GM21528 (cell line): ENCODE measurements at regions not wholly inside any gene's neighbourhood (a gene's known extent, or its start where the extent isn't known, plus 50 kb on each side); places are given as distances from the start of the nearest gene placed in this dataset.
"Not testable (repeated sequence)": the region's sequence is repeated elsewhere in the genome, so short reads cannot be mapped to it uniquely, and the experiment has no call there.

Experiments used
- ATAC-seq: cut with Tn5 transposase; IDR thresholded peaks from one replicate; pipeline ENCODE4 v1.9.1; 2021; ENCODE audit warnings: mild to moderate bottlenecking, moderate library complexity; ENCODE audit not compliant: unreplicated experiment, low FRiP score

DNA sequence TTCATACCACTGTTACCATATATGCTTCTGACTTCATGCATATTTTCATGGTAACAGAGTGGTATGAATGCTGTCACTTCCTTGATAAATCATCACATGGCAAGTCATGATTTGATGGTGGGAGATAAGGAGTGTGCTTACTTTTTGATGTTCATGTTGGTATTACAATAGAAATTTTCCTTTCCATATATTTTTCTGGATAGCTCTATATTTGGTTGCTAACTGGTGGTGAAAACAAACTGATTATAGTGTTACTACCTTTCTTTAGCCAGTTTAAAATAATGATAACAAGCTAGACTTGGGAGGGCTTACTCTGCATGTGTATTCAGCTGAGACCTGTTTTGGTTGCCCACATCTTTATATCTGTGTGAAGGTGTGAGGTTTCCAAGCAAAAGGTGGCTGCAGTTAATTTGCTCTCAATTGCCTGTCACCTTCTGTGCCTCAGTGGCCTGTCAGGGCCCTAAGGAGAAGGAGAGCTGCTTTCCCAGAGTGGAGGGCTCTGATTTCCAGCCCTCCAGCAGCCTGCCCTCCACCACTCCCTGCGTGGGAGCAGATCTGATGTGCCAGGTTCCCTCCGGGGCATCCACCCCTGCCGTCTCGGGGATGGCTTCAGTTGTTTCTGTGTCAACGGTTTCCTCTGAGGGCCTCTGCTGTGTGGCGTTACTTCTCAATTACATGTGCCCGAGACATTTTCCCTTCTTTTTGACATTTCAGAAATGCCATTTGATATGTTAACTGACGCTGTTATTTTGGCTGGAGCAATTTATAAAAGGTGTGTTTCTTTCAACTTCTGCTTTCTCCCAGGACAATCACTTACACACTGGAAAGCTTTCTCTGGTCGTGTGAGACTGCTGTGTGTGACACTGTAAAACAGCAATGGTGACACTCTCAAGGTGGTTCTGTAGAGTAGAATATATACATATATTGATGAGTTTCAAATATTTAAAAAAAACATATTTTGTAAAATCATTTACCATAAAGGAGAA lies 107.7 kb upstream of the KLF6 start:
- ATAC-seq, result no peak

- no peak for ATAC-seq
Observed at GRCh38 chr10:3891396-3891795, 106.4 kb upstream of the KLF6 start.

- no peak for ATAC-seq
Observed at GRCh38 chr10:3890602-3891352, 105.8 kb upstream of the KLF6 start.

DNA sequence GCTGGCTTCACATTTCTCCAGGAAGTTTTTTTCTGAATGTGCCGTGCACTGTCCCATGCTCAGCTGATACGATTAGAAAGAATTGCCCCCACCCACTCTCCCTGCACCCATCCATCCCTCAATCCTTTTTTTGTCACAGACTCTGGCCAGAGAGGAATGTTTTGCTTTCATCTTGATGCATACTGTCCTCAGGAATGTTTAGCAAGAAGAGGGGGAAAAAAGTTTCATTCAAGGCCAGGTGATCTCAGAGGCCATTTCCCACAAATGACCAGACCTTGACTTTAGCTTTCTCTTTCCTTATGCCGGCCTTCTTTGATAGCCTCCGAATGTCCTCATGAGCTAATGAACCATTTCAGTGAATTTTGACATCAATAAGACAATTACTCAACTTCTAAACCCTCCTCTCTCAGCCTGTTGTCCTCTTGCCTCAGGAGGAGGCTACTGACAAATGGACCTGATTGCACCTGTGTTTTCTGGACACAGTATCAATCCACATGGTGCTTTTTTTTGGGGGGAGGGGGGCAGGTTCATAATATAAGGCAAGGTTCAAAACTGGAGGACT lies 105.0 kb upstream of the KLF6 start:
- ATAC-seq, result no peak

DNA sequence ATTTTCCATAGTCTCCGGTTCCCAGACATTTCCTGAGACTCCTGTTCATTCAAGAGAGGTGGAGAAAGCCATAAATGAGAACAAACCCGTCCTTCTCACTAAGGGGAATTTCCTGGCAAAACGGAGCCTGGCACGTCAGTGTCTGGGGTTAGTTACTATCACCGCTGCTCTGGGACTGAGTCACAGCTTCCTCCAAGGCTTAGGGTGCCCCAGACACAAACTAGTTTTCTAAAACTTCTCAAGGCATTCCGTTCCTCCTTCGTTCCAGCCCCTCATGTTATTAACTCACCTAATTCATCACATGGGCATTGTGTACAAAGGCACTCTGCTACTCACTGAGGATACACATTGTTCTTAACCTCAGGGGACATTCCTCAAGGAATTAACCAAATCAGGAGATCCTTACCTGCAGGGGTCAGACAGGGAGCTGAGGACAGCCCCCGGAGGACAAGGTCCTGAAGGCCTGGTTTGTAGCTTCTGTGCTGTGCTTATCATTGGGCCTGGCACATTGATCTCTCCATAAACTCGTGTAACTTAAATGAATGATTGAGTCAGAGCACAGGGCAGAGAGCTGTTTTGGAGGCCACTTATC lies 103.0 kb upstream of the KLF6 start:
- ATAC-seq, result no peak

- ATAC-seq, result no peak
Observed at GRCh38 chr10:3887404-3887803, 102.4 kb upstream of the KLF6 start.

DNA sequence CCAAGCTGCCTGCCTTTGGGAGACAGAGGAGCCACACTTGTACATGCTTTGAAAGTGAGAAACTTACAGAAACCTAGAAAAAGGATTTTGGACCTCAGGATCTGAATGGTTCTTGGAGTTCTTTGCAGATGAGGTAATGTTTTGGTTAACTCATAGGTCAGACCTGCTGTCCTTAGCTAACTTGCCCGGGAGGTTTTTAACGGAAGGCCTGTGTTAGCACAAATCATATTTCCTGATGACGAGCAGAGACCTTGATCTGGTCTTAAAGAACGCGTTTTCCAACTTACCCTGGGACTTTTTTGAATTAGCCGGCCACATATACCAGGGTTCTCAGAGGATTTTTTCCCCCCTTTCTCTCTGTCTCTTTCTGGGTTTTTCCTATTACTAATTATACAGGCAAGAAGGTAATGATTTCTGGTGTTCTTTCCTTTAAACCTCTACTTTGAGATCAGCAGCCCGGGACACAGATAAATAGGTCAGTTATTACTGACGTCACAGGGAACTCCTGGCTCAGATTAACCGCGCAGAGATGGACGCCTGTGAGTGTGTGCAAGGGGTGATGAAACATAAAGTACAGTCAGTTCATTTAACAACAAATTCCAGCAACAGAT lies 101.7 kb upstream of the KLF6 start:
- no peak for ATAC-seq

- no peak for ATAC-seq
Observed at GRCh38 chr10:3886191-3886590, 101.2 kb upstream of the KLF6 start.

DNA sequence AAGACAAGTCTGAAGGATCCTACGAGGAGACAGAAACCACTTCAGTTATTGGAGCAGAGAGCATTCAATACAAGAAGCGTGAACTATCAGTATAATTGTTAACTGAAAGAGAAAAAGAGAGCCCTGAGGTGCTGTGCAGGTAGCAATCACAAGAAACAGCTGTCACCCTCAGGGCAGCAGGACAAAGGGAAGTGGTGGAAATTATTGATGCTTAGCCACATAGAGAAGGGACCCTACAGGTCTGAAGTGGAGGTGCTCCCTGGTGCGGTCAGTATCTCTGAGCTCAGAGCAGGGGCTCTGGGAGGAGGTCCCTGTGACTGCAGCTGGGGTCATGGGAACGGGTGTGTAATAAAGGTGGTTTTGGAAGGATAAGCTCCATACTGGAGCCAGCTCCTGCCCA lies 97.8 kb upstream of the KLF6 start:
- ATAC-seq, result no peak

DNA sequence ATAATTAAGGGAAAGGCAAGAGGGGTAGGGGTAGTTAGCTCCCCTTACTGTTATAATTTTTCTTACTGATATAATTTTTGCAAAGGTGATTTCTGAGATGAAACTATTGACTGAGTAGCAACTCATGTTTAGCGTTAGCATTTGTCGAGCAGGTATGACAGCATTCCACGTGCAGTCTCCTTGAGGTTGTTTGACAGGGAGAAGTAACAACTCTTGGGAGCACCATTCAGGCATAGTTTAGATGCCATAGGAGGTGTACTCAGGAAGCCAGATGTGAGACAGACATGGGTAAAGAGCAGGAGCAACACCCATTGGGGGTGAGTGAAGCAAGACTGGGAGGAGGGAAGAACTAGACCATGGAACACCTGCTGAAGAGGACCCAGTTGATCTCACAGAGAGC lies 96.6 kb upstream of the KLF6 start:
- ATAC-seq, result no peak

GRCh38 chr10:3879073-3879472 lies 94.1 kb upstream of the KLF6 start:
- ATAC-seq, result no peak

- no peak for ATAC-seq
Observed at GRCh38 chr10:3877211-3878000, 92.4 kb upstream of the KLF6 start.

- no peak for ATAC-seq
Observed at GRCh38 chr10:3876350-3876962, 91.4 kb upstream of the KLF6 start.

DNA sequence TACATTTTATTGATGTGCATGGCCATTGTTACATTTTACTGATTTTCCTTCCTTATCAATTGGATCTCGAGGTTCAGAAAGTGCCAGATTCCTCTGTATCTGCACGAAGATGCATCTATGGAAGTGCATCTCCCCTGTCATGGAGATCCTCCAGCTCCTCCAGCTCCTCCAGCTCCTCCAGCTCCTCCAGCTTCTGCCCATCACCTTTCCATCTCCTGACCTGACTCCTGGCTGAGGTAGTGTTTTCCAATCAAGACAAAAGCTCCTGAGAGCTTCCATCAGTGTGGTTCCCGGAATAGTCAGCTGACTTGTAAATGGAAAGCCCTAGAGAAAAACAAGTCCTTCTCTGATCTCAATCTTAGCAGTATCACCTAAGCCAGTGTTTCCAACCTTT lies 90.8 kb upstream of the KLF6 start:
- ATAC-seq, result no peak

DNA sequence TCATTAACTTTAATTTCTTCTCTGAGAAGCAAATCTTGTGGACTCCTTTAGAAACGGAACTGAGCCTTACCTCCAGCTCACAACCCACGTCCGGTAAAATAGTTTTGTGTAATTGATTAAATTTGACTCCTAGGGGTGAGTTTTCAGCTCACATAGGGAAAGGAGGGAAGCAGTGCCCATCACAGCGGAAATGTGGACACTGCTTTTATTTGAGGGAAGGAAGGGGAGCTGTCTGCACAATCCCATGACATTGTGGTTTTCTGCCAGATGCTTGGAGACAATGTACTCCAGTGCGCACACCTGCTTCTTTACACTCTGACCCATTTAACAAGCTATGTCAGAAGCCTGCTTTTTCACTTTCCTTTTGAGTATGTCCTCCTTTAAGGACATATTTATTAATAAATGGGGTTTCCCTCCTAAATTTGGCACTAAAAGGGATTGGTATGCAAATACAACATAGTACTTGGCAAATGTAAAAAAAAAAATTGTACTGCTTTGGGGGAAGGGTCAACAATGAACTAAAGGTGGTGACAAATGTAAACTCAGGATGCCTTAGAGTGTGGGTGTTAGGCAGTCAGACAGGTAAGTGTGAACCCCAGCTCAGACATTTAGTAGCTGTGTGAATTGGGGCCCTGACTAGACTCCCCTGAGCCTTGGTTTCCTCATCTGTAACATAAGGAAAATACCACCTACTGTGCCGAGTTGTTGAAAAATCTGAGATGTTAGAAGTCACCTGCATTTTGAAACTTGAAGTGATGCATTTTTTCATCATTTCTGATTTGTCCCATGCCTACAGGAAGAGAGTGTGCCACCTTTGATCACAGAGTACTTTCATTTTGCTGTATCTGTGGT lies 90.2 kb upstream of the KLF6 start:
- peak; percentile 71 for ATAC-seq

GRCh38 chr10:3874610-3874989 lies 89.6 kb upstream of the KLF6 start:
- ATAC-seq, result not testable (repeated sequence)

DNA sequence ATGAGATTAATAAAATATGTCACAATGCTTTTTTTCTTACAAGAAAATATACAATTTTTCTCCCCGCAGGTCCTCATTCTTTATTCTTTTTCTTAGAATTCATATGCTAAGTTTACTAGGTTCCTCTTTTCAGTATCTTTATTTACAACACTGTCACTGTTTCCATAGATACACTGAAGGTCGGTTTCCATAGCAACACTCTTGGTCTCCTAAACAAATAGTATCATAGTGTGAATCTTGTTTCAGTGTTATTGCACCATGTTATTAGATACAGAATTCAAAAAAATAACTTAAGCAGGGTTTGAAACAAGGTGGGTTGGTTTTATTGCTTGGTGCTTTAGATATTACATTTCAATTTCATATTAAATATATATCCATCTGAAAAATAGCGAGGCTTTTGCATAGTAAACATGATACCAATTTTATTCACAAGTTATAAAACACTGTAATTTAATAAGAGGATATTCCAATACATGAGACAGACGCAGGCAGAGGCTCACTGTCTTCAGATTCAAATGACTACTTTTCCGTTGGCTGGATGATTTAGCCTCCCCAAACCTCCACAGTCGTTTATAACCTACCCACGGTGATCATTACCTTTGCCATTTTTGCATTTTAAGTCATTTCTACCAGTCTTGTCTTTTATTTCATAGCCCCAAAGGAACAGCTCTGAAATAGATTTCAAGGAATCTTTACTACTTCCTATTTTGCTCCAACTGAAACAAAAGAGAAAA lies 88.9 kb upstream of the KLF6 start:
- ATAC-seq, result peak; percentile 65
